ENCODE measurements at regions not wholly inside any gene's neighbourhood (a gene's known extent, or its start where the extent isn't known, plus 50 kb on each side); places are given as distances from the start of the nearest gene placed in this dataset.

- DNase-seq (ENCODE audit: low read depth), result no peak
These were observed 199.8 kb upstream of the ZIC3 start for GRCh38 chrX:137366018-137366633.

GRCh38 chrX:137363559-137363958 is 202.4 kb upstream of the ZIC3 start:
- no peak for DNase-seq (ENCODE audit: low read depth)

- no peak for DNase-seq (ENCODE audit: low read depth)
These were observed 203.3 kb upstream of the ZIC3 start for GRCh38 chrX:137362583-137362982.

- no peak for DNase-seq (ENCODE audit: low read depth)
These were observed 211.1 kb upstream of the ZIC3 start for GRCh38 chrX:137354851-137355250.

- DNase-seq (ENCODE audit: low read depth), result no peak
These were observed 212.5 kb upstream of the ZIC3 start for GRCh38 chrX:137353404-137353803.

GRCh38 chrX:137352101-137352660 is 213.7 kb upstream of the ZIC3 start:
- DNase-seq (ENCODE audit: low read depth), result no peak

GRCh38 chrX:137342969-137343368 is 223.0 kb upstream of the ZIC3 start:
- no peak for DNase-seq (ENCODE audit: low read depth)

- no peak for DNase-seq (ENCODE audit: low read depth)
These were observed 252.3 kb upstream of the ZIC3 start for GRCh38 chrX:137313627-137314026.

- no peak for DNase-seq (ENCODE audit: low read depth)
These were observed 260.5 kb upstream of the ZIC3 start for GRCh38 chrX:137305404-137305803.

GRCh38 chrX:137297167-137297566 is 263.4 kb upstream of the GPR101 start:
- no peak for DNase-seq (ENCODE audit: low read depth)

GRCh38 chrX:137290011-137290410 is 256.2 kb upstream of the GPR101 start:
- DNase-seq (ENCODE audit: low read depth), result no peak

- no peak for DNase-seq (ENCODE audit: low read depth)
These were observed 253.4 kb upstream of the GPR101 start for GRCh38 chrX:137287191-137287590.

GRCh38 chrX:137286423-137286822 is 252.6 kb upstream of the GPR101 start:
- no peak for DNase-seq (ENCODE audit: low read depth)

- no peak for DNase-seq (ENCODE audit: low read depth)
These were observed 245.0 kb upstream of the GPR101 start for GRCh38 chrX:137278825-137279224.

- DNase-seq (ENCODE audit: low read depth), result no peak
These were observed 229.6 kb upstream of the GPR101 start for GRCh38 chrX:137263374-137263773.

GRCh38 chrX:137245183-137245582 is 211.4 kb upstream of the GPR101 start:
- no peak for DNase-seq (ENCODE audit: low read depth)

GRCh38 chrX:137236837-137237236 is 203.0 kb upstream of the GPR101 start:
- DNase-seq (ENCODE audit: low read depth), result no peak

GRCh38 chrX:137234651-137235402 is 201.0 kb upstream of the GPR101 start:
- DNase-seq (ENCODE audit: low read depth), result no peak

GRCh38 chrX:137233478-137233877 is 199.7 kb upstream of the GPR101 start:
- DNase-seq (ENCODE audit: low read depth), result no peak

GRCh38 chrX:137227151-137227550 is 193.4 kb upstream of the GPR101 start:
- no peak for DNase-seq (ENCODE audit: low read depth)

GRCh38 chrX:137215467-137215866 is 181.7 kb upstream of the GPR101 start:
- DNase-seq (ENCODE audit: low read depth), result no peak

- no peak for DNase-seq (ENCODE audit: low read depth)
These were observed 178.4 kb upstream of the GPR101 start for GRCh38 chrX:137212078-137212632.

- no peak for DNase-seq (ENCODE audit: low read depth)
These were observed 164.2 kb upstream of the GPR101 start for GRCh38 chrX:137198040-137198439.

Data from non-pigmented ciliary epithelial cell (primary cell).